Activated naive CD4-positive, alpha-beta T cell treated with anti-CD3 and anti-CD28 coated beads for 36 hours (primary cell): ENCODE measurements at regions not wholly inside any gene's neighbourhood (a gene's known extent, or its start where the extent isn't known, plus 50 kb on each side); places are given as distances from the start of the nearest gene placed in this dataset.

ENCODE experiments used
- CTCF ChIA-PET: fragments of 350-600 bp; sonication (Branson Sonifier 250); formaldehyde crosslinking; loops from one replicate; lab custom pipeline; 2021; ENCODE audit warnings: antibody characterized with exemption; lab: Charles Lee
- DNase-seq: peaks from one replicate; pipeline ENCODE4 v3.0.0-alpha.2; 2020
- H3K27ac Mint-ChIP-seq: one replicate; pipeline ENCODE4 v1.8.0; 2021; ENCODE audit warnings: mild to moderate bottlenecking, mixed read lengths
- H3K27me3 Mint-ChIP-seq: one replicate; pipeline ENCODE4 v1.8.0; 2021; ENCODE audit warnings: low read depth, mixed read lengths
- H3K36me3 Mint-ChIP-seq: one replicate; pipeline ENCODE4 v1.8.0; 2021; ENCODE audit warnings: low read depth, mixed read lengths
- H3K4me1 Mint-ChIP-seq: one replicate; pipeline ENCODE4 v1.8.0; 2021; ENCODE audit warnings: low read depth, mixed read lengths
- H3K4me3 Mint-ChIP-seq: one replicate; pipeline ENCODE4 v1.8.0; 2021; ENCODE audit warnings: mild to moderate bottlenecking, moderate library complexity, mixed read lengths
- H3K9me3 Mint-ChIP-seq: one replicate; pipeline ENCODE4 v1.8.0; 2021; ENCODE audit warnings: mixed read lengths
- intact Hi-C: fragments of 100-400 bp; cut with micrococcal nuclease; formaldehyde crosslinking; loops from one replicate; pipeline ENCODE4 v1.15.1; 2023

DNA sequence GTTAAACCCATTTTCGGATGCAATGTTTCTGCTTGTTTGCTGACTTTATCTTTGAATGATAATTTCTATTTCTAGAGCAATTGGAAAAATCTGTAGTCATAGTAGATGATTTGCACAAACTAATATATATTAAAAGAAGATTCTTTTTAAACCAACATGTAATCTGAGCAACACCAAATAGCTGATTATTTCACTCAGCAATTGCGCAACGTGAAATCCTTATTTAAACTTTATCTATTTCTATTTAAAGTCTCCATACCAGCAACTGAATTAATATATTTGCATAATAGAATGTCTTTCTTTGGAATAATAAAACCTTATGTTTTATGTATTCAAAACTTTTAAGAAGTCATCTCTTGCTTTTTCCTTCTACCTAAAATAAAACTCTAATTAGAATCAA lies 1132.4 kb downstream of the FLRT2 start:
- Mint-ChIP-seq H3K27ac (no peak overlapping the region), H3K9me3 (peaks cover 1% of the 10 kb centered on the region), H3K36me3 (no peaks in the 10 kb centered on the region), H3K27me3 (no peaks in the 10 kb centered on the region), H3K4me3 (no peak overlapping the region), H3K4me1 (no peaks in the 10 kb centered on the region)
- DNase-seq: no peak
- CTCF ChIA-PET: no interaction called here
- intact Hi-C loops: no loop called here

DNA sequence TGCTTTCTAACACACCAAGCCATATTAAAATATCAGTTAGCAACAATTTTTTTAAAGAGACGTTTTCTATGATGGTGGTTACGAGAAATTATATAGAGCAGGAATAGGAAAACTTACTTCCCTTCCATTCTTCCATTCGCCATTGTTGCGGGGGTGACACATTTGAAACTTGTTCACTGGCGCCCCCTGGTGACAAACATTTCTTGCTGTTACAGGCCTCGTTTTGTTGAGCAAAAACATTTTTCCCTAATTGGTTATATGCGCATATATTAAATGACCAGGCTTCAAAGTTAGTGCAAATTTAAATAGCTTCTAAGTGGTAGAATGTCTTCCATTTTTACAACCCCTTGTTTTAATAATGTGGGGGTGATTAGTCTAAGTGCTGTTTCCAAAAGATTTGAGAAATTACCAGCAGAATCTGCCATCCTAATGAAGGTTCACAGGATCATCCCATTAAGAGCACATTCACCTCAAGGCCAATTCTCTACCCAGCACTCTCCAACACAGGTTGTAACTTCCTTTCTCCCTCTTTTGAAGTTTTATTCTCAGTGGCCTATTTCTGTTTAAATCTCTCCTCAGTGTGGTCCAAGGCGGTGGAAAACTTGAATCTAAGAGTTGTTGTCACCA lies 1124.7 kb downstream of the FLRT2 start:
- peak; percentile 48 for DNase-seq
- intact Hi-C loops: no loop called here

GRCh38 chr14:86652526-86652925 lies 1122.6 kb downstream of the FLRT2 start:
- no peaks in the 10 kb centered on the region for H3K4me1 Mint-ChIP-seq
- intact Hi-C loops: no loop called here
- H3K4me3 Mint-ChIP-seq: no peak overlapping the region
- no peaks in the 10 kb centered on the region for H3K36me3 Mint-ChIP-seq
- no peak overlapping the region for H3K27ac Mint-ChIP-seq
- peaks cover 7% of the 10 kb centered on the region for H3K9me3 Mint-ChIP-seq
- DNase-seq: no peak
- no peaks in the 10 kb centered on the region for H3K27me3 Mint-ChIP-seq
- CTCF ChIA-PET: no interaction called here

More for the DNA sequence above, 1124.7 kb downstream of the FLRT2 start:
- Mint-ChIP-seq H3K4me1 (no peaks in the 10 kb centered on the region), H3K27me3 (no peaks in the 10 kb centered on the region), H3K4me3 (no peak overlapping the region), H3K27ac (no peak overlapping the region), H3K36me3 (no peaks in the 10 kb centered on the region), H3K9me3 (peaks cover 2% of the 10 kb centered on the region)
- CTCF ChIA-PET: interaction anchor here (1.5 kb wide), 1 partner anchor 9 kb away, joined by 3 read pairs; no protein-coding TSS in a partner anchor

DNA sequence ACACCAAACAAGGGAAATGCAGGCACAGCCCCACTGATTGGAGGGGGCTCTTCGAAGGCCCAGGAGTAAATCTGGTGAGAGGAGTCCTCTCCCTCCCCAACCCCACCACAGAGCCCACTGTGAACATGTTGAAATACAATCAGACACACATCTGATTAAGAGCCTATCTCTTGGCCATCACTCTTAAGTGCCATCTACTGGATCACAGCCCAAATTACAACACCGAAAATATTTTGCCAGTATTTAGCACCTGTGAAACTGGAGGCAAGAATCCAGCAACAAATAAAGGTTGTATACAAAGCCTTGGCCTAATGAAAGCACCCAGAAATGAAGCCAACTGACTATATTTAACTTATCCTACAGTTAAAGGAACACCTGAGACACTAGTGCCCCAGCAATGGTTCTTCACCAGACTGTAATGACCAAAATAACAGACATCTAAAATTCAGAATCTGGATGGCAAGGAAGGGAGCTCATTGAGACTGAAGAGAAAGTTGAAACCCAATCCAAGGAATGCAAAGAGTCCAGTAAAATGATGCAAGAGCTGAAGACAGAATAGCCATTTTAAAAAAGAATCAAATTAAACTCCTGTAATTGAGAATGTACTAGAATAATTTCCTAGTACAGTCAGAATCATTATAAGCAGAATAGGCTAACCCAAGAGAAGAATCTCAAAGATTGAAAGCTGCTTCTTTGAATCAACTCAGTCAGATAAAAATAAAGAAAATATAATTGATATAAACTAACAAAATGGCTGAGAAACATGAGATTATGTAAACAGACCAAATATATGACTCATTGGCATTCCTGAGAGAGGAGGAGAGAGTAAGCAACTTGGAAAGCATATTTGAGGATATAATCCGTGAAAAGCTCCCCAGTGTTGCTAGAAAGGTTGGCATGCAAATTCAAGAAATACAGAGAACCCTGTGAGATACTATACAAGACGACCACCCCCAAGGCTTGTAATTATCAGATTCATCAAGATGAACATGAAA lies 1117.0 kb downstream of the FLRT2 start:
- H3K4me1 Mint-ChIP-seq: no peaks in the 10 kb centered on the region
- no peaks in the 10 kb centered on the region for H3K36me3 Mint-ChIP-seq
- peaks cover 7% of the 10 kb centered on the region for H3K9me3 Mint-ChIP-seq
- H3K27ac Mint-ChIP-seq: no peak overlapping the region
- no peak overlapping the region for H3K4me3 Mint-ChIP-seq
- no peaks in the 10 kb centered on the region for H3K27me3 Mint-ChIP-seq
- intact Hi-C loops: no loop called here
- CTCF ChIA-PET: no interaction called here
- DNase-seq: peak; percentile 4

DNA sequence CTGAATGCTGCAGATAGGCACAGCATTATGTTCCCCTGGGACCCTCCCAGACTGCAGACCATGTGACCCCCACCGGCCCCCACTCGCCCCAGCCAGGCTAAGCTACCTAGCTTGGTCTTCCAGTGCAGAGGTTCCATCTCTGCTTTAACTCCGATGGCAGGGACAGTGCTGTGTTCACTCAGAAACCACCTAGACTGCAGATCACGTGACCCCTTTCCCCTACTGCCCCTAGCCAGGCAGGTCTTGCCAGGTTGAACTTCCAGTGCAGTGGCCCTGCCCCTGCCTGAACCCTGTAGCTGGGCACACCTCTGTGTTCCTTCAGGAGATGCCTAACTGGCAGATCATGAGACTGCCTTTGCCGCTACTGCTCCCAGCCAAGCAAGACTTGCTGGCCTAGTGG lies 1116.2 kb downstream of the FLRT2 start:
- no peak overlapping the region for H3K4me3 Mint-ChIP-seq
- no peaks in the 10 kb centered on the region for H3K4me1 Mint-ChIP-seq
- H3K36me3 Mint-ChIP-seq: no peaks in the 10 kb centered on the region
- CTCF ChIA-PET: interaction anchor here (0.7 kb wide), 1 partner anchor 50 kb away, joined by 3 read pairs; no protein-coding TSS in a partner anchor
- intact Hi-C loops: no loop called here
- peaks cover 7% of the 10 kb centered on the region for H3K9me3 Mint-ChIP-seq
- H3K27ac Mint-ChIP-seq: no peak overlapping the region
- DNase-seq: no peak
- no peaks in the 10 kb centered on the region for H3K27me3 Mint-ChIP-seq

- Mint-ChIP-seq H3K9me3 (peaks cover 4% of the 10 kb centered on the region), H3K27me3 (no peaks in the 10 kb centered on the region), H3K27ac (no peak overlapping the region), H3K4me3 (no peak overlapping the region), H3K36me3 (no peaks in the 10 kb centered on the region), H3K4me1 (no peaks in the 10 kb centered on the region)
- DNase-seq: no peak
- CTCF ChIA-PET: no interaction called here
- intact Hi-C loops: no loop called here
Measured at GRCh38 chr14:86641310-86641709, 1111.4 kb downstream of the FLRT2 start.

DNA sequence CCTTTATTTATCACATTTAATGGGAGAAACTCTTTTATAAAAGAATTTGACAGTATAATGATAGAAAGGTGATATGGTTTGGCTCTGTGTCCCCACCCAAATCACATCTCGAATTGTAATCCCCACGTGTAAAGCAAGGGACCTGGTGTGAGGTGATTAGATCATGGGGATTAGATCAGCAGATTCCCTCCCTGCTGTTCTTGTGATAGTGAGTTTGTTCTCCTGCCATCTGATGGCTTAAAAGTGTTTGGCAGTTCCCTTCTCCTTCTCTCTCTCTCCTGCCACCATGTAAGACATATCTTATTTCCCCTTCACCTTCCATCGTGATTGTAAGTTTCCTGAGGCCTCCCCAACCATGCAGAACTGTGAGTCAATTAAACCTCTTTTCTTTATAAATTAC lies 1110.3 kb downstream of the FLRT2 start:
- CTCF ChIA-PET: no interaction called here
- no peak overlapping the region for H3K27ac Mint-ChIP-seq
- no peak for DNase-seq
- H3K4me3 Mint-ChIP-seq: no peak overlapping the region
- H3K36me3 Mint-ChIP-seq: no peaks in the 10 kb centered on the region
- no peaks in the 10 kb centered on the region for H3K27me3 Mint-ChIP-seq
- H3K4me1 Mint-ChIP-seq: no peaks in the 10 kb centered on the region
- H3K9me3 Mint-ChIP-seq: peaks cover 4% of the 10 kb centered on the region
- intact Hi-C loops: no loop called here

DNA sequence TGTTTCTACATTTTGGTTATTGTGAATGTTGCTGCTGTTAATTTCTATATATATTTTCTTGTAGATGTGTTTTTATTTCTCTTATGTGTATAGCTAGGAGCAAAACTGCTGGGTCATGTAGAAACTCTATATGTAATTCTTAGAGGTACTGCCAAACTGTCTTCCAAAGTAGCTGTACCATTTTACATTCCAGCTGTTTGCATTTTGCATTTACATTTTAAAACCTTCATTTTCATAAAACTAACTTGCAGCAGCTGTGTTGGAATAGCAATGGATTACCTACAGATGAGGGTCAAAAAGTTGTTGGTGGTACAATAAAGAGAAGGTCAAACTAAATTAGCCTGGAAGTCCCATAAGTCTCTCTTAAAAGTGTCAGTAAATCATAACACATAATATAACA lies 1109.7 kb downstream of the FLRT2 start:
- no peak for DNase-seq
- CTCF ChIA-PET: no interaction called here
- Mint-ChIP-seq H3K36me3 (no peaks in the 10 kb centered on the region), H3K27me3 (no peaks in the 10 kb centered on the region), H3K4me3 (no peak overlapping the region), H3K4me1 (no peaks in the 10 kb centered on the region), H3K27ac (no peak overlapping the region), H3K9me3 (peaks cover 4% of the 10 kb centered on the region)
- intact Hi-C loops: no loop called here

- peaks cover 4% of the 10 kb centered on the region for H3K9me3 Mint-ChIP-seq
- no peaks in the 10 kb centered on the region for H3K36me3 Mint-ChIP-seq
- H3K27ac Mint-ChIP-seq: no peak overlapping the region
- H3K4me3 Mint-ChIP-seq: no peak overlapping the region
- H3K27me3 Mint-ChIP-seq: no peaks in the 10 kb centered on the region
- intact Hi-C loops: no loop called here
- CTCF ChIA-PET: no interaction called here
- no peaks in the 10 kb centered on the region for H3K4me1 Mint-ChIP-seq
- DNase-seq: no peak
Measured at GRCh38 chr14:86639146-86639545, 1109.2 kb downstream of the FLRT2 start.

- no peaks in the 10 kb centered on the region for H3K36me3 Mint-ChIP-seq
- CTCF ChIA-PET: no interaction called here
- H3K27ac Mint-ChIP-seq: no peak overlapping the region
- no peaks in the 10 kb centered on the region for H3K4me1 Mint-ChIP-seq
- DNase-seq: no peak
- intact Hi-C loops: no loop called here
- H3K4me3 Mint-ChIP-seq: no peak overlapping the region
- H3K27me3 Mint-ChIP-seq: no peaks in the 10 kb centered on the region
- H3K9me3 Mint-ChIP-seq: peaks cover 6% of the 10 kb centered on the region
Measured at GRCh38 chr14:86627080-86627479, 1097.1 kb downstream of the FLRT2 start.

DNA sequence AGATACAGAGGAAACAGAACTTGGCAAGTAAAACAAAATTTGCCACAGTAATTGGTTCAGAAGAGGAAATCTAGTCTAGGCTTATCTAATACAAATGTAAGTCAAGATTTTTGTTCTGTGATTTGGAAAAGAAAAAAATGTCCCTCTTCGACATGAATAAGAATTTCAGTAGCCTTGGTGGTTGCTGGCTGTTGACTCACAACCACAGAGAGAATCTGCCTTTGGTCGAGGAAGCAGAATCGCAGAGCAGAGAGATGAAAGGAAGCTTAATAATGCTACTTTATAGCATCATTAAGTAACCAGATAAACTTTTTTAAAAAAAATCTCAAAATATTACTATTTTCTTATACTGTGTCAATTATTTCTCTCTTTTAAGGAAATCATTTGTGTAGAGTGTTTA lies 1096.6 kb downstream of the FLRT2 start:
- H3K27ac Mint-ChIP-seq: no peak overlapping the region
- CTCF ChIA-PET: no interaction called here
- H3K9me3 Mint-ChIP-seq: peaks cover 6% of the 10 kb centered on the region
- no peak for DNase-seq
- no peaks in the 10 kb centered on the region for H3K27me3 Mint-ChIP-seq
- intact Hi-C loops: no loop called here
- no peaks in the 10 kb centered on the region for H3K36me3 Mint-ChIP-seq
- no peak overlapping the region for H3K4me3 Mint-ChIP-seq
- H3K4me1 Mint-ChIP-seq: no peaks in the 10 kb centered on the region

DNA sequence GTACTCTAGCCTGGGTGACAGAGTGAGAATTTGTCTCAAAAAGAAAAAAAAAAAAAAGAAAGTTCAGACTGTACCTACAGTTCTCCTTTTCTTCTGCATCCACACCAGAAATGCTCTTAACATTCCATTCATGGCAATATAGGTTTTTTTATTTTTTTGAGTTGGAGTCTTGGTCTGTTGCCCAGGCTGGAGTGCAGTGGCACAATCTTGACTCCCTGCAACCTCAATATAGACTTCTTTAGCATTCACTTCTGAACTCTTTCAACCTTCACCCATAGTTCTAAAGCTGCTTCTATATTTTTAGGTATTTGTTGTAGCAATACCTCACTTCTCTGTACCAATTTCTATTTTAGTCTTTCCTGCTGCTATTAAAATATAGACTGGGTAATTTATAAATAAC lies 1095.7 kb downstream of the FLRT2 start:
- H3K36me3 Mint-ChIP-seq: no peaks in the 10 kb centered on the region
- no peak overlapping the region for H3K27ac Mint-ChIP-seq
- peaks cover 5% of the 10 kb centered on the region for H3K9me3 Mint-ChIP-seq
- no peak for DNase-seq
- H3K4me1 Mint-ChIP-seq: no peaks in the 10 kb centered on the region
- no peak overlapping the region for H3K4me3 Mint-ChIP-seq
- intact Hi-C loops: no loop called here
- CTCF ChIA-PET: no interaction called here
- H3K27me3 Mint-ChIP-seq: no peaks in the 10 kb centered on the region

DNA sequence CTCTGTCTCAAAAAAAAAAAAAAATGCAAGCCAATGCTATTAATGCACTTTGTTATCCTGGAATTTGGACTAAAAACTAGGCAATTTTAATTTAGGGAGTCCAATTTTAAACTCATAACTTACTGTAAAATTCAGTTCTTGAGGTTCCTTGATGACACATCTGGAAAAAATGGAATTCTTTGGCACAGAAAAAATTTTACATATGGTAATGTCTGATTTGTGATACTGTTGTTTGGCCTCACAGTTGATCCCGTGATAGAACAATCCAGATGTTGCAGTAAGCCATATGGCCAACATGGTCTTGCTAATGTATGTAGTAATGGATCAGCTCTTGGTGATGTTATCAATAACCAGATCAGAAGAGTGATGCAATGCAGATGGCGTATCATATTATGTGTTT lies 1089.8 kb downstream of the FLRT2 start:
- Mint-ChIP-seq H3K27ac (no peak overlapping the region), H3K27me3 (no peaks in the 10 kb centered on the region), H3K36me3 (no peaks in the 10 kb centered on the region), H3K9me3 (no peaks in the 10 kb centered on the region), H3K4me3 (no peak overlapping the region), H3K4me1 (no peaks in the 10 kb centered on the region)
- CTCF ChIA-PET: no interaction called here
- DNase-seq: no peak
- intact Hi-C loops: no loop called here
